ENCODE measurements at regions not wholly inside any gene's neighbourhood (a gene's known extent, or its start where the extent isn't known, plus 50 kb on each side); places are given as distances from the start of the nearest gene placed in this dataset.
"Not testable (repeated sequence)": the region's sequence is repeated elsewhere in the genome, so short reads cannot be mapped to it uniquely, and the experiment has no call there.

GRCh38 chr2:131627777-131628176, 100.1 kb downstream of the CCDC74A start:
- H3K4me3 ChIP-seq; DNase-seq (ENCODE audit: low read depth, low spot score); RAD21 ChIA-PET (ENCODE audit: unreplicated experiment); H3K27ac ChIP-seq (ENCODE audit: control insufficient read depth, insufficient read depth); H3K79me2 ChIP-seq (ENCODE audit: control insufficient read depth, insufficient read depth, low read length); CTCF ChIA-PET; in situ Hi-C loops (cut with MboI); SMC1A ChIA-PET (ENCODE audit: uncharacterized antibody, unreplicated experiment); H4K20me1 ChIP-seq (ENCODE audit: control insufficient read depth, insufficient read depth); H3K4me1 ChIP-seq (ENCODE audit: control insufficient read depth, insufficient read depth, low read length); intact Hi-C loops (cut with micrococcal nuclease; ENCODE audit: unreplicated experiment); BruUV-seq (replicated peaks); H3K9ac ChIP-seq (ENCODE audit: control insufficient read depth, insufficient read depth, low read length); H3K36me3 ChIP-seq (ENCODE audit: control insufficient read depth in 2 of 2, insufficient read depth in 2 of 2, low read length in 1 of 2); H2AFZ ChIP-seq (ENCODE audit: control insufficient read depth, low read depth, low read length); POLR2A ChIA-PET; H3K27me3 ChIP-seq (replicated peaks in 1 of 2; ENCODE audit: control insufficient read depth in 2 of 2, insufficient read depth in 2 of 2, low read length in 1 of 2); ATAC-seq; H3K9me3 ChIP-seq (replicated peaks; ENCODE audit: control insufficient read depth, insufficient read depth, low read length); FAIRE-seq; H3K4me2 ChIP-seq (ENCODE audit: control insufficient read depth, insufficient read depth): not testable (repeated sequence)
- WGBS (ENCODE audit: insufficient coverage, insufficient replicate concordance, low lambda C conversion rate, missing lambda C conversion rate), result 30% methylated on average over 2 of the region's 2 CpGs

- FAIRE-seq; BruUV-seq (replicated peaks); H3K36me3 ChIP-seq (ENCODE audit: control insufficient read depth in 2 of 2, insufficient read depth in 2 of 2, low read length in 1 of 2); SMC1A ChIA-PET (ENCODE audit: uncharacterized antibody, unreplicated experiment); CTCF ChIA-PET; H3K79me2 ChIP-seq (ENCODE audit: control insufficient read depth, insufficient read depth, low read length); H4K20me1 ChIP-seq (ENCODE audit: control insufficient read depth, insufficient read depth); H3K27me3 ChIP-seq (replicated peaks in 1 of 2; ENCODE audit: control insufficient read depth in 2 of 2, insufficient read depth in 2 of 2, low read length in 1 of 2); DNase-seq (ENCODE audit: low read depth, low spot score); in situ Hi-C loops (cut with MboI); H2AFZ ChIP-seq (ENCODE audit: control insufficient read depth, low read depth, low read length); POLR2A ChIA-PET; RAD21 ChIA-PET (ENCODE audit: unreplicated experiment); H3K9me3 ChIP-seq (replicated peaks; ENCODE audit: control insufficient read depth, insufficient read depth, low read length); ATAC-seq; H3K4me2 ChIP-seq (ENCODE audit: control insufficient read depth, insufficient read depth); H3K4me1 ChIP-seq (ENCODE audit: control insufficient read depth, insufficient read depth, low read length); H3K4me3 ChIP-seq; intact Hi-C loops (cut with micrococcal nuclease; ENCODE audit: unreplicated experiment); H3K9ac ChIP-seq (ENCODE audit: control insufficient read depth, insufficient read depth, low read length); H3K27ac ChIP-seq (ENCODE audit: control insufficient read depth, insufficient read depth): not testable (repeated sequence)
- 71% methylated on average over 2 of the region's 2 CpGs for WGBS (ENCODE audit: insufficient coverage, insufficient replicate concordance, low lambda C conversion rate, missing lambda C conversion rate)
Measured at GRCh38 chr2:131631648-131632047, 104.0 kb downstream of the CCDC74A start.

- intact Hi-C loops (cut with micrococcal nuclease; ENCODE audit: unreplicated experiment); H3K27me3 ChIP-seq (replicated peaks in 1 of 2; ENCODE audit: control insufficient read depth in 2 of 2, insufficient read depth in 2 of 2, low read length in 1 of 2); ATAC-seq; H3K9ac ChIP-seq (ENCODE audit: control insufficient read depth, insufficient read depth, low read length); H3K4me1 ChIP-seq (ENCODE audit: control insufficient read depth, insufficient read depth, low read length); H3K36me3 ChIP-seq (ENCODE audit: control insufficient read depth in 2 of 2, insufficient read depth in 2 of 2, low read length in 1 of 2); H4K20me1 ChIP-seq (ENCODE audit: control insufficient read depth, insufficient read depth); H3K9me3 ChIP-seq (replicated peaks; ENCODE audit: control insufficient read depth, insufficient read depth, low read length); POLR2A ChIA-PET; SMC1A ChIA-PET (ENCODE audit: uncharacterized antibody, unreplicated experiment); DNase-seq (ENCODE audit: low read depth, low spot score); H3K4me3 ChIP-seq; in situ Hi-C loops (cut with MboI); FAIRE-seq; H3K4me2 ChIP-seq (ENCODE audit: control insufficient read depth, insufficient read depth); BruUV-seq (replicated peaks); RAD21 ChIA-PET (ENCODE audit: unreplicated experiment); CTCF ChIA-PET; H2AFZ ChIP-seq (ENCODE audit: control insufficient read depth, low read depth, low read length); H3K79me2 ChIP-seq (ENCODE audit: control insufficient read depth, insufficient read depth, low read length); H3K27ac ChIP-seq (ENCODE audit: control insufficient read depth, insufficient read depth): not testable (repeated sequence)
- 53% methylated on average over 8 of the region's 8 CpGs for WGBS (ENCODE audit: insufficient coverage, insufficient replicate concordance, low lambda C conversion rate, missing lambda C conversion rate)
Measured at GRCh38 chr2:131633405-131633804, 105.7 kb downstream of the CCDC74A start.
